Central memory CD8-positive, alpha-beta T cell (primary cell): ENCODE measurements at regions not wholly inside any gene's neighbourhood (a gene's known extent, or its start where the extent isn't known, plus 50 kb on each side); places are given as distances from the start of the nearest gene placed in this dataset.

ENCODE experiments used
- ATAC-seq: fragments of 150-1000 bp; cut with Tn5 transposase; replicated peaks from 2 replicates; pipeline ENCODE4 v1.10.0; 2022; ENCODE audit warnings: mild to moderate bottlenecking, moderate FRiP score, moderate number of reproducible peaks; ENCODE audit not compliant: poor library complexity, severe bottlenecking; ENCODE audit errors: extremely low read depth
- DNase-seq, 2 donors: peaks; one replicate each; pipeline ENCODE4 v3.0.0; 2021; ENCODE audit warnings: low spot score in 2 of 2
- H3K27ac Mint-ChIP-seq: one replicate; pipeline ENCODE4 v1.8.0; 2022; ENCODE audit warnings: low read depth, mild to moderate bottlenecking, moderate library complexity, mixed read lengths
- H3K27me3 Mint-ChIP-seq: one replicate; pipeline ENCODE4 v1.8.0; 2022; ENCODE audit warnings: mixed read lengths
- H3K36me3 Mint-ChIP-seq: one replicate; pipeline ENCODE4 v1.8.0; 2022; ENCODE audit warnings: mild to moderate bottlenecking, moderate library complexity, mixed read lengths; ENCODE audit not compliant: insufficient read depth
- H3K4me1 Mint-ChIP-seq: one replicate; pipeline ENCODE4 v1.8.0; 2022; ENCODE audit warnings: mixed read lengths
- H3K4me3 Mint-ChIP-seq: one replicate; pipeline ENCODE4 v1.8.0; 2022; ENCODE audit warnings: mild to moderate bottlenecking, moderate library complexity, mixed read lengths
- H3K9me3 Mint-ChIP-seq: one replicate; pipeline ENCODE4 v1.8.0; 2022; ENCODE audit warnings: mixed read lengths

DNA sequence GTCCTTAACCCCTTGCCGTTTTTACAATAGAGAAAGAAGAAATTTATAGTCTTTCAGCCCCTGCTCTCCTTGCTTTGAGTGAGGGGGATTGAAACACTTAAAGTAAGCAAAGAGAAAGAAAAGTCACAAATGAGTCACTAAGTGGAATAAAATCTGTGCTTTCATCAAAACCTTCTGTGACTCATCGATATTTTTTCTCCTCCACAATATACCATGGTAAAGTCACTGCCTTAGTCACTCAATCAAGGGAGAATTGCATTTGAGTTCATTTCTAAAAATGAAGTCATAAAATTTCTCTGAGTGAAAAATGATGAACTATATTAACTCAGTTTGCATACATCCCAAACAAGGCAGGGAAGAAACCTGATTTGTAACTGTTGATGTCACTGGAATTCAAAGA is 470.3 kb downstream of the FOXG1 start:
- Mint-ChIP-seq H3K36me3 (no peaks in the 10 kb centered on the region), H3K27me3 (no peaks in the 10 kb centered on the region), H3K4me3 (no peak overlapping the region), H3K27ac (no peak overlapping the region), H3K9me3 (peaks cover 6% of the 10 kb centered on the region), H3K4me1 (no peaks in the 10 kb centered on the region)
- DNase-seq: no peak
- no peak for ATAC-seq

DNA sequence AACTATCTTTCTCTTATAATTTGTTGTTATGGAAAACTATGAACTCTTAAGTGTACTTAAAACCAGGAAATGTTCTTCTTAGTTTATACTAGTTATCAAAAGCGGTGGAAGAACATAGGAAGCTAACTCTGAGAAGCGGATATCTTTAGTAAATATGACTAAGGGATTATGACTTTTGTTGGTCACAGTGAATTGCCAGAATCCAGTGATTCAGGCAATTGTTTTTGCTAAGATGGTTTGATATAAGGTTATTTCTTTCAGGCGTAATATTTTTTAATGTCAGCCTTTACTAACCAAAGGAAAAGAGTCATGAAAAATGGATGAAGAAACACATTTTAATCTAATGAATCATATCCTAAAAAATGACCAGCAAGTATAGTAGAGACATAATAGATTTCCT is 473.5 kb downstream of the FOXG1 start:
- H3K4me1 Mint-ChIP-seq: no peaks in the 10 kb centered on the region
- no peak overlapping the region for H3K27ac Mint-ChIP-seq
- ATAC-seq (no peak), DNase-seq (no peak)
- H3K4me3 Mint-ChIP-seq: no peak overlapping the region
- peaks cover 16% of the 10 kb centered on the region for H3K9me3 Mint-ChIP-seq
- H3K36me3 Mint-ChIP-seq: no peaks in the 10 kb centered on the region
- no peaks in the 10 kb centered on the region for H3K27me3 Mint-ChIP-seq

DNA sequence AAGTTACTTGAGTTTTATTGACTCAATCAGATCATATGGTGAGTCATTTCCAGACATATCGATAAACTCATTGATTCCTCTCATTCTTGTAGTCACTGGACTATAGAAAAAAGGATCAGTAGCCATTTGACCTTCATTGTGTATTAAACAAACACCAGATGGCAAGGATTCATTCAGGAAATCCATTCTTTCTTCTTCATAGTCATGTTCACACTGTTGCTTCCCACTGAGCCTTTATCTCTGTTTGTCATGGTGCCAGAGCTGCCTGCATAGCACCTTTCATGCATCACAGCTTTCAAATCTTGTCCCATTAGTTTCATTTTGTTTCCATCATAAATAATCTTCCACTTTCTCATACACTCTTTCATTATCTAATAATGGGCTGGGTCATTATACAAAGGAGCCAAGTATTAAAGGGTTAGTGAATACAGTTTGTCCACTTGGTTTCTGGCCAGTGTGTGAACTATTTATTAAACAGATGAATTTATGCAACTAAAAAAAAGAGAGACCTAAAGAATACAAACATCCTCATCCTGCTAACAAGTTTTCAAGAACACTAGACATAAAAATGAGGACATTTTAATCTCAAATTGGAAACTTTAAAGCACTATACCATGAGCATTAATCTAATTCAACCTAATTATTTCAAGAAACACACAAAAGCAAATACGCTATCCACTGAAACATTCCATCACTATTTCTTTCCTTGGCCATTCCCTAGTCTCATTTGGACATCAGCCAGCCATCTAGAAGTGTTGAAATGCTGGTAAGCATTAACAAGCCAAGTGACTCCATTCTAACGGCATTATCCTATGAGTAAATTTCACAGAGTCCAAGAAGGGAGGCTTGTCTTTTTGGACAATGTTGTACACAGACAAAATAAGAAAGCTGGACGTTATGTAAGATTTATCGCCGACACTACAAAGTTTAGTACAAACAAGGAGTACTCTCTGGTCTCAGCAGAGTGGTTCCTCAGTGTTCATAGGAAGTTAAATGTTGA is 476.5 kb downstream of the FOXG1 start:
- no peaks in the 10 kb centered on the region for H3K36me3 Mint-ChIP-seq
- ATAC-seq: no peak

DNA sequence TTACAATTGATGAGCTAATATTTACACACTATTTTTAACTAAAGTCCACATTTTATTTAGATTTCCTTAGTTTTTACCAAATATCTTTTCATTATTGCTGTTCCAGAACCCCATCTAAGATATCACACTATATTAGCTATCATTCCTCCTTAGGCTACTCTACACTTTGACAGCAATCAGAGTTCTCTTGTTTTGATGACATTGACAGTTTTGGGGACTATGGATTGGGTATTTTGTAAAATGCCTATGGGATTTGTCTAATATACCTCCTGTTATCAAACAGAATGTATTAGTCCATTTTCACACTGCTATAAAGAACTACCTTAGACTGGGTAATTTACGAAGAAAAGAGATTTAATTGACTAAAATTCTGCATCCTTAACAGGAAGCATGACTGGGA is 489.1 kb downstream of the FOXG1 start:
- H3K27me3 Mint-ChIP-seq: no peaks in the 10 kb centered on the region
- no peaks in the 10 kb centered on the region for H3K4me1 Mint-ChIP-seq

More for the DNA sequence above, 476.5 kb downstream of the FOXG1 start:
- DNase-seq: no peak
- Mint-ChIP-seq H3K27ac (no peak overlapping the region), H3K4me1 (no peaks in the 10 kb centered on the region), H3K4me3 (no peak overlapping the region), H3K27me3 (no peaks in the 10 kb centered on the region), H3K9me3 (peaks cover 22% of the 10 kb centered on the region)

DNA sequence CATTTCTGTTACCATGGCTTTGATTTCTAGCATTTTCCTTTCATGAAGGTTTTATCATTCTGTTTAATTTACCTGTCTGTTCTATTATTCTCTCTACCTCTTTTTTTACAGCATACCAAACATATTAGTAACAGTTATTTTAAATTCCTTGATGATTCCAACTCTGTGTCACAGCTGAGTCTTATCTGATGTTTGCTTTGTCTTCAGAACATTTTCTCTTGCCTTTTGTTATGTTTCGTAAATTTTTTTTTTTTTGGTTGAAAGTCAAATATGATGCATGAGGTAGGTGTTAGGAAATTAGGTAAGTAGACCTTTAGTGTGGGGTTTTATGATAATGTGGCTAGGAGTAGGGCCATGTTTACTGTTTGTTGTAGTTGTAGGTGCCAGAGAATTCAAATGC is 496.4 kb downstream of the FOXG1 start:
- Mint-ChIP-seq H3K4me1 (no peaks in the 10 kb centered on the region), H3K9me3 (peaks cover 22% of the 10 kb centered on the region), H3K36me3 (no peaks in the 10 kb centered on the region), H3K27me3 (no peaks in the 10 kb centered on the region), H3K27ac (no peak overlapping the region), H3K4me3 (no peak overlapping the region)
- DNase-seq (no peak), ATAC-seq (no peak)

More for the DNA sequence above, 489.1 kb downstream of the FOXG1 start:
- Mint-ChIP-seq H3K36me3 (no peaks in the 10 kb centered on the region), H3K27ac (no peak overlapping the region), H3K9me3 (peaks cover 24% of the 10 kb centered on the region), H3K4me3 (no peak overlapping the region)
- DNase-seq: no peak
- ATAC-seq: no peak

DNA sequence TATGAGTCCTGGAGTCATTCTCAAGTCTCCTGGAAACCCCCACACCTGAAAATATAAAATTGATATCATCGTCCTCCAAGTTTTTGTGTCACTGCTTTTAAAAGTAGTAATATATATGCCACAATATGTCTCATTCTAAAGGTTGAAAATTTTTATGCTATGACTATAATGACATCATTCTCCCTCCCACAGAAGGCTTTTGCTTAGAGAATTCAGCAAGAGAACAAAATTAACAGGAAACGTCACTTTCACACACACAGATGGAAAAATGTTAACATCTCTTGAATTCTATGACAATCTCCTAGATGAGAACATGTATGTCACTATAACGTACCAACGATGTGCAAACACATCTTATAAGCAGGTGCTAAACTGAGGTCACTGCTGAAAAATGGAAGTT is 498.3 kb downstream of the FOXG1 start:
- Mint-ChIP-seq H3K9me3 (peaks cover 20% of the 10 kb centered on the region), H3K27me3 (no peaks in the 10 kb centered on the region), H3K4me3 (no peak overlapping the region), H3K27ac (no peak overlapping the region), H3K4me1 (no peaks in the 10 kb centered on the region), H3K36me3 (no peaks in the 10 kb centered on the region)
- DNase-seq: no peak
- ATAC-seq: no peak

DNA sequence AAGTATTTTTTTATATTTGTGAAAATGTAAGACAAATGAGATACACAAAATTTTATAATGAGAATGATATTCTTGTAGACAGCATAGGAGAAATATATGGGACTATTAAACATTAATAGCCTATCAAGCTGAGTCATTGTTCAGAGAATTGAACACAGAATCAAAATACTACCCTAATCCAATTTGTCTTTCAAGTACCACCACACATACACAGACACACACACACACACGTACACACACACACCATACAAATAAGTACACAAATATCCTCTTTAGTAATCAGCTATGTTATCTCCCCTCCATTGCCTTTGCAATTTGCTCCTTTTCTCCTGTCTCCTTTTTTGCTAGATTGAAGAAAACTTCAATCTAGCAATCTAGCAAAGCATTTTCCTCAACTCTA is 499.3 kb downstream of the FOXG1 start:
- Mint-ChIP-seq H3K4me1 (no peaks in the 10 kb centered on the region), H3K36me3 (no peaks in the 10 kb centered on the region), H3K4me3 (no peak overlapping the region), H3K9me3 (peaks cover 13% of the 10 kb centered on the region), H3K27ac (no peak overlapping the region), H3K27me3 (no peaks in the 10 kb centered on the region)
- DNase-seq (no peak), ATAC-seq (no peak)

DNA sequence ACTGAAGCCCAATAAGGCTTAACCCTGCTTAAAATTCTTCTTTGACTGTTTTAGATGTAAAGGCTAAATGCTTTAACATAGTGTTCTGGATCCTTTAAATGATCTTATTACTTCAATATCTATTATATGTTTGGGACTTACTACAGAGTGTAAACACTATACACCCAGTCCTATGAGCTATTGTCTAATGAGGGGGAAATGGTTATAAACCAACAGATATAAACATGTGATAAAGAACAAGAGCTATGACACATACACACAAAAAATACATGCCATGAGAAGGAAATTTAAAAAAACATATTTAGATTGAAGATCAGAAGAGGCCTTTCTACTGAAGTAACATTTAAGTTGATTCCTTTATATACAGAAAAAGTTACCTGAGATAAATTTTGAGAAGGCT is 505.1 kb downstream of the FOXG1 start:
- H3K4me1 Mint-ChIP-seq: no peaks in the 10 kb centered on the region
- no peak overlapping the region for H3K27ac Mint-ChIP-seq
- DNase-seq (no peak), ATAC-seq (no peak)
- no peak overlapping the region for H3K4me3 Mint-ChIP-seq
- peaks cover 5% of the 10 kb centered on the region for H3K9me3 Mint-ChIP-seq
- no peaks in the 10 kb centered on the region for H3K27me3 Mint-ChIP-seq
- no peaks in the 10 kb centered on the region for H3K36me3 Mint-ChIP-seq

DNA sequence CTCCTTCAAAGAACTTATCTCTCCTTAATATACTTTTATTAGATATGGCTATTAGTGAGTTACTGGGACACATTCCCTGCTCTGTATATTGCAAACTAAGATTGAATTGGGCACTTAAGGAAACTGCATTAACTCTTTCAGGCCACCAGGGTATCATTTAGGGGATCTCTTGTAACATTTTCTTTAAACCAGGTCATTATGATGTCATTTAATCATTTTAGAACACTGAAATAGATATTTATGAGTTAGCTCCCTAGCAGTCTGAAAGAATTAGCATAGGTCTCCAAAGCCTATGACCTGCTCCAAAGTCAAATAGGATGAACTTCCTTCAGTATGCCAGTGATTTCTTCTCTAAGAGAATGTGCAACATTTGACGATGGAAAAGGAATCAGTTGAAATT is 506.9 kb downstream of the FOXG1 start:
- DNase-seq (no peak), ATAC-seq (no peak)
- Mint-ChIP-seq H3K9me3 (peaks cover 1% of the 10 kb centered on the region), H3K4me3 (no peak overlapping the region), H3K27ac (no peak overlapping the region), H3K36me3 (no peaks in the 10 kb centered on the region), H3K27me3 (no peaks in the 10 kb centered on the region), H3K4me1 (no peaks in the 10 kb centered on the region)

DNA sequence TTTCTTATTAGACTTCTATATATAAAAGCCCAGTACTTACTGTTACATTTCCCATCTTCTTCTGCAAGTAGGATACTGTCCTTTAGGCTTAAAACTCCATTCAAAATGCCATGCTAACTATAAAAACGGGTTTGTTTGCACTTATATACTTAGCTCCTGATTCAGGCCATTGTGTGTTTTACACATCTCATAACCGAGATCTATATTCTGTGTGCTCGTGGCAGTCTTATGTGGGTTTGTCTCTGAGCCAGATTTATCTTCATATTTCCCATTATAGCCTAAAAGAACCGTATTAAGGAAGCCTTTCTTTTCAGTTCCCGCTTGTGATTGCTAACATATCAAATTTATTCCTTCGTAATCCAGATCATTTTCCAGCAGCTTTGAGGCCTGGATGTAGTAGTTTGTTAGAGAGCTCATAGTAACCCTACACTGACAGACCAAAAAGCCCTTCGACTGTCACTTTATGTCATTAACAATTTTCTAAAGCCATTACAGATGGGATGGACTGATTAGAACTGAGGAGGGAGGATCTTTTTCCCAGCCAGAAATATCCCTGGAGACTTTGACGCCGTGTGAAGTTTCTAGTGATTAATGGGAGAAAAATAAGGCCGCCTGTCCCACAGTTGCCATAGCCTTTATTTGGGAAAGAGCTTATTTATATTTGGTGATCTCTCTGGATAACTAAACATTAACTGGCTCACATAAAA is 508.5 kb downstream of the FOXG1 start:
- Mint-ChIP-seq H3K36me3 (no peaks in the 10 kb centered on the region), H3K27ac (no peak overlapping the region), H3K4me1 (no peaks in the 10 kb centered on the region), H3K9me3 (peaks cover 7% of the 10 kb centered on the region), H3K4me3 (no peak overlapping the region), H3K27me3 (no peaks in the 10 kb centered on the region)
- no peak for ATAC-seq
- DNase-seq: no peak

DNA sequence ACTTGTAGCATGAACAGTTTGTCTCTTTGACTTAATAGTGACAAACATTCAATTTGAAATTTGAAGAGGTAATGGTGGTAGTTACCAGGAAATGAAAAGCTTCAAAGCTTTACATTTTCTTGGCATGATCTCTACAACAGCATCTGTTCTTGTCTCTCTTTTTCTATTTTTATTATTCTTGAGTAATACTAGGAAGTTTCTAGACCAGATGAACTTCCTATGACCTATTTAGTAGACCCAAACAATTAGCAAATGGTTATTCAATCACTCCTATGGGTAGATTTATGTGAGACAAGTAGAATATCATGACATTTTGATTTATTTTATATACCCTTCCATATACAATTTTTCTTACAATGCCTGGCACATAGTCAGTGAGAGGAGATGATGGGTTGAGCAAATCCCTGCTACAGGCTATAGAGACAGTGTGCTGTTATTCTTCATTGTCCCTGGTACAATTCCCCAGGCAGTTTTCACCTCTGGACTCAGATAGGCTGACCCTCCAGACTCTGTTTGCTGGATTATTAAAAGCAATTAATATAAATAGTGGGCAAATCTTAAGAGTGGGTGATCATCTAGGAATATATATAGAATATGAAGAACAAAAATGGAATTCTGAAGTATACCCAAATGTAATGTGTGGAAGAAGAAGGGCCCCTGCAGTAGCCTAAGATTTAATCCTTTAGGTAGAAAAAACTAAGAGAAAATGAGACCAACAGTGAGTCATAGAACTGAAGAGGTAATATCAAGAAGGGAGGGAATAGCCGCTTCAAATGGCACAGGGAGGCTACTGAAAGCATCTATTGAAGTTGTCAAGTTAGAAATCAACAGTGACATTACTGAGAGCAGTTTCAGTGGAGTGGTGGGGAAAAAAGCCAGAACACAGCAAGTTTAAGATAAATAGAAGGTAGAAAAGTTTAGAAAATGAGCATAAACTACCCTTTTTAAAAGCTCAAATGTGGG is 512.0 kb downstream of the FOXG1 start:
- H3K36me3 Mint-ChIP-seq: no peaks in the 10 kb centered on the region
- peaks cover 12% of the 10 kb centered on the region for H3K9me3 Mint-ChIP-seq
- no peak overlapping the region for H3K27ac Mint-ChIP-seq
- no peaks in the 10 kb centered on the region for H3K27me3 Mint-ChIP-seq
- no peaks in the 10 kb centered on the region for H3K4me1 Mint-ChIP-seq
- no peak for ATAC-seq
- no peak overlapping the region for H3K4me3 Mint-ChIP-seq
- DNase-seq: no peak

DNA sequence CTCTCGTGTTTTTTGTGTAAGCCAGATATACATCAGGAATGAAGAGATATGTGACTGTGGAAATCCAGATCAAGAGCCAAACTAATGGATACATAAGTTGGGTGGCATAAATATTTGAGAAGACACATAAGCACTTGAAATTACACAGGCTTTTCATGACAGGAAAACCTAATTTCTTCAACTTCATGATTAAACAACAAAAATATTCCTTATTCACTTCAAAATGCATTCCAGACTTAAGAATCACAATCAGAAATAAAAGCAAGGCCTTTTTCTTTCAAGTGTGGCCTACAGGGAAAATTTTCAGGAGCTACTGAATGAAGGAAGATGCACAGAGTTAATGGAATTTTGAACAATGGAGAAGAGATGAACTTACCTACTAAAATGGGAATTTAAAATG is 515.6 kb downstream of the FOXG1 start:
- ATAC-seq (no peak), DNase-seq (no peak)
- Mint-ChIP-seq H3K9me3 (peaks cover 12% of the 10 kb centered on the region), H3K27me3 (no peaks in the 10 kb centered on the region), H3K27ac (no peak overlapping the region), H3K36me3 (peaks cover 1% of the 10 kb centered on the region), H3K4me3 (no peak overlapping the region), H3K4me1 (no peaks in the 10 kb centered on the region)
